ENCODE measurements at regions not wholly inside any gene's neighbourhood (a gene's known extent, or its start where the extent isn't known, plus 50 kb on each side); places are given as distances from the start of the nearest gene placed in this dataset.

- Histone ChIP-seq H3K27ac (ENCODE audit: low read depth in 1 of 2, low read length in 2 of 2) (no peak overlapping the region), H3K27me3 (ENCODE audit: control insufficient read depth in 4 of 4, insufficient read depth in 4 of 4, low read length in 3 of 4) (no peaks in the 10 kb centered on the region), H3K36me3 (ENCODE audit: control insufficient read depth in 4 of 4, insufficient read depth in 3 of 4, low read depth in 1 of 4, low read length in 3 of 4) (no peaks in the 10 kb centered on the region), H3K9ac (ENCODE audit: low read depth in 1 of 2, low read length in 2 of 2) (no peak overlapping the region), H3K4me3 (ENCODE audit: low read depth in 1 of 3, low read length in 3 of 3) (no peak overlapping the region), H3K9me3 (ENCODE audit: control insufficient read depth in 4 of 4, low read length in 3 of 4) (no peaks in the 10 kb centered on the region), H3K4me1 (ENCODE audit: control insufficient read depth in 4 of 4, insufficient read depth in 4 of 4, low read length in 3 of 4) (no peaks in the 10 kb centered on the region)
- no peak for DNase-seq (ENCODE audit: low spot score)
- WGBS = 91% methylated on average over 9 of the region's 9 CpGs
- no peak for TF ChIP-seq ZBTB33 (IDR thresholded peaks at IDR 0.05)
- no peak for TF ChIP-seq FOXA2 (IDR thresholded peaks at IDR 0.05)
- no peak for TF ChIP-seq CTCF (IDR thresholded peaks at IDR 0.05; ENCODE audit: low read depth, low read length, missing input control)
- TF ChIP-seq SP1 (IDR thresholded peaks at IDR 0.05) = no peak
- TF ChIP-seq RXRA (IDR thresholded peaks at IDR 0.05) = no peak
- TF ChIP-seq GABPA (IDR thresholded peaks at IDR 0.05 in 1 of 2, conservative IDR thresholded peaks at IDR 0.05 in 1 of 2) = no peak
- TF ChIP-seq TAF1 (conservative IDR thresholded peaks at IDR 0.05) = no peak
- no peak for TF ChIP-seq HNF4A (conservative IDR thresholded peaks at IDR 0.05)
- TF ChIP-seq YY1 (IDR thresholded peaks at IDR 0.05) = no peak
- no peak for TF ChIP-seq NR2F2 (IDR thresholded peaks at IDR 0.05)
- TF ChIP-seq FOXA1 (IDR thresholded peaks at IDR 0.05) = no peak
- TF ChIP-seq RAD21 (IDR thresholded peaks at IDR 0.05) = no peak
- TF ChIP-seq JUND (IDR thresholded peaks at IDR 0.05) = no peak
- no peak for TF ChIP-seq HNF4G (IDR thresholded peaks at IDR 0.05)
Measured at GRCh38 chr2:64931246-64932115, 57.7 kb upstream of the SLC1A4 start.

DNA sequence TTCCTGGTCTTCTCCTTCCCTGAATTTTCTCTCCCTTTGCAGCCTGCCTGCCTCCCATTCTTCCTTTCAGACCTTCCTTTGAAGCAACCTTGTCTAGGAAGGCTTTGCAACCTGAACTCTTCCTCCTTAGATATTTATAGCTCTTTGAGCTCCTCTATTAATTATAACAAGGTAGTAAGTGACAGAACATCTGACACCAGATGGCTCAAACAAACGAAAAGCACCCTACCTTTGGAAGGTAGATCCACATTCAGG is 57.2 kb upstream of the SLC1A4 start:
- WGBS = 92% methylated on average over 1 of the region's 1 CpG
- no peak overlapping the region for H3K27ac ChIP-seq (ENCODE audit: low read depth in 1 of 2, low read length in 2 of 2)

More for the DNA sequence above, 57.2 kb upstream of the SLC1A4 start:
- no peak overlapping the region for H3K9ac ChIP-seq (ENCODE audit: low read depth in 1 of 2, low read length in 2 of 2)
- no peak overlapping the region for H3K4me3 ChIP-seq (ENCODE audit: low read depth in 1 of 3, low read length in 3 of 3)
- no peaks in the 10 kb centered on the region for H3K27me3 ChIP-seq (ENCODE audit: control insufficient read depth in 4 of 4, insufficient read depth in 4 of 4, low read length in 3 of 4)
- DNase-seq (ENCODE audit: low spot score) = no peak
- no peaks in the 10 kb centered on the region for H3K9me3 ChIP-seq (ENCODE audit: control insufficient read depth in 4 of 4, low read length in 3 of 4)
- TF ChIP-seq GABPA (IDR thresholded peaks at IDR 0.05 in 1 of 2, conservative IDR thresholded peaks at IDR 0.05 in 1 of 2) (no peak), REST (IDR thresholded peaks at IDR 0.05) (no peak), RXRA (IDR thresholded peaks at IDR 0.05) (no peak), YY1 (IDR thresholded peaks at IDR 0.05) (no peak), EGR1 (IDR thresholded peaks at IDR 0.05; ENCODE audit: low read depth in 2 of 2) (no peak)
- peaks cover 0 to 4% (median 1%) of the 10 kb centered on the region in 4 donors for H3K4me1 ChIP-seq (ENCODE audit: control insufficient read depth in 4 of 4, insufficient read depth in 4 of 4, low read length in 3 of 4)
- H3K36me3 ChIP-seq (ENCODE audit: control insufficient read depth in 4 of 4, insufficient read depth in 3 of 4, low read depth in 1 of 4, low read length in 3 of 4) = no peaks in the 10 kb centered on the region

Measured in liver (tissue), 8 donors.